PC-9 (cell line): ENCODE measurements at regions not wholly inside any gene's neighbourhood (a gene's known extent, or its start where the extent isn't known, plus 50 kb on each side); places are given as distances from the start of the nearest gene placed in this dataset.

Experiments
- BruUV-seq: library from RNA; stranded (reverse); fragments of 400-500 nt; replicated peaks from 2 replicates; lab custom pipeline; 2021; lab: Mats Ljungman, UMichigan
- CTCF ChIA-PET: fragments of 300-600 bp; sonication (Branson Sonifier 250); formaldehyde crosslinking; loops from one replicate; lab custom pipeline; 2022; ENCODE audit warnings: antibody characterized with exemption; lab: Charles Lee
- POLR2A ChIA-PET: fragments of 300-600 bp; sonication (Branson Sonifier 250); formaldehyde crosslinking; loops from one replicate; lab custom pipeline; 2022; ENCODE audit warnings: antibody characterized with exemption; ENCODE audit not compliant: unreplicated experiment; lab: Charles Lee
- DNase-seq, 2 experiments: peaks; one replicate each; pipeline versions ENCODE4 v3.0.0 to v3.0.0-alpha.2; 2015 to 2022; ENCODE audit warnings: mixed read lengths in 1 of 2
- H2AFZ ChIP-seq: fragments of 200-600 bp; sonication (generic); 2 replicates; pipeline ENCODE4 v1.8.1; 2017; ENCODE audit warnings: antibody characterized with exemption
- H3F3A ChIP-seq: fragments of 200-600 bp; sonication (generic); 2 replicates; pipeline ENCODE4 v1.8.1; 2017; ENCODE audit warnings: antibody characterized with exemption, mild to moderate bottlenecking, low read depth; ENCODE audit not compliant: insufficient read depth
- H3K27ac ChIP-seq: fragments of 200-600 bp; sonication (generic); 2 replicates; pipeline ENCODE4 v1.6.1; 2016; ENCODE audit warnings: mixed run types
- H3K27me3 ChIP-seq: fragments of 200-600 bp; sonication (generic); 2 replicates; pipeline ENCODE4 v1.6.1; 2016; ENCODE audit warnings: low read depth, mixed run types; ENCODE audit not compliant: insufficient read depth
- H3K36me3 ChIP-seq: fragments of 200-600 bp; sonication (generic); 2 replicates; pipeline ENCODE4 v1.6.1; 2016; ENCODE audit warnings: low read depth, mixed run types
- H3K4me1 ChIP-seq: fragments of 200-600 bp; sonication (generic); replicated peaks from 2 replicates; pipeline ENCODE4 v1.6.1; 2016; ENCODE audit warnings: mixed run types; ENCODE audit not compliant: insufficient read depth
- H3K4me2 ChIP-seq: fragments of 200-600 bp; sonication (generic); 2 replicates; pipeline ENCODE4 v1.6.1; 2017; ENCODE audit warnings: mixed run types
- H3K4me3 ChIP-seq: fragments of 200-600 bp; sonication (generic); 2 replicates; pipeline ENCODE4 v1.6.1; 2016; ENCODE audit warnings: mixed run types
- H3K79me2 ChIP-seq: fragments of 200-600 bp; sonication (generic); 2 replicates; pipeline ENCODE4 v1.6.1; 2017; ENCODE audit warnings: low read depth, mixed run types
- H3K9me2 ChIP-seq: fragments of 200-600 bp; sonication (generic); 2 replicates; pipeline ENCODE4 v1.8.1; 2017; ENCODE audit warnings: mild to moderate bottlenecking; ENCODE audit not compliant: insufficient read depth
- H3K9me3 ChIP-seq: fragments of 200-600 bp; sonication (generic); 2 replicates; pipeline ENCODE4 v1.8.1; 2016; ENCODE audit warnings: low read depth; ENCODE audit not compliant: insufficient read depth
- H4K20me1 ChIP-seq: fragments of 200-600 bp; sonication (generic); 2 replicates; pipeline ENCODE4 v1.8.1; 2017; ENCODE audit not compliant: insufficient read depth
- CTCF ChIP-seq: fragments of 200-600 bp; sonication (generic); conservative IDR thresholded peaks from 2 replicates; pipeline ENCODE4 v1.6.1; 2017; ENCODE audit warnings: mixed run types, antibody characterized with exemption, mild to moderate bottlenecking, moderate library complexity
- EZH2 ChIP-seq: fragments of 200-600 bp; sonication (generic); IDR thresholded peaks from 2 replicates; pipeline ENCODE4 v1.8.0; 2017; ENCODE audit warnings: antibody characterized with exemption, low read depth
- intact Hi-C: fragments of 100-400 bp; cut with micrococcal nuclease; formaldehyde crosslinking; loops from one replicate; pipeline ENCODE4 v1.10.0; 2022; ENCODE audit not compliant: unreplicated experiment

- Histone ChIP-seq H3K27me3 (no peaks in the 10 kb centered on the region), H3K27ac (no peak overlapping the region), H3K9me3 (no peaks in the 10 kb centered on the region), H3K79me2 (no peaks in the 10 kb centered on the region), H3K9me2 (no peaks in the 10 kb centered on the region), H3K4me2 (no peak overlapping the region), H3K36me3 (no peaks in the 10 kb centered on the region), H3K4me3 (no peak overlapping the region), H4K20me1 (no peaks in the 10 kb centered on the region), H3K4me1 (no peaks in the 10 kb centered on the region), H3F3A (no peaks in the 10 kb centered on the region), H2AFZ (no peak overlapping the region)
- no peak for DNase-seq
- intact Hi-C loops, result no loop called here
- BruUV-seq, result no TSS peak
- TF ChIP-seq CTCF, result no peak
- TF ChIP-seq EZH2, result no peak
- POLR2A ChIA-PET, result no interaction called here
- CTCF ChIA-PET, result no interaction called here
These were observed 394.0 kb upstream of the IGFBP7 start for GRCh38 chr4:57504139-57504538.

GRCh38 chr4:57501720-57502119 lies 391.5 kb upstream of the IGFBP7 start:
- intact Hi-C loops, result no loop called here
- POLR2A ChIA-PET, result no interaction called here
- no peaks in the 10 kb centered on the region for H3F3A ChIP-seq
- no peak overlapping the region for H2AFZ ChIP-seq
- no peak overlapping the region for H3K4me2 ChIP-seq
- DNase-seq, result peak in 1 of 2 experiments; percentile 21
- H3K79me2 ChIP-seq, result no peaks in the 10 kb centered on the region
- no peaks in the 10 kb centered on the region for H3K4me1 ChIP-seq
- H3K27me3 ChIP-seq, result no peaks in the 10 kb centered on the region
- no peak overlapping the region for H3K27ac ChIP-seq
- CTCF ChIA-PET, result no interaction called here
- no peak for TF ChIP-seq CTCF
- TF ChIP-seq EZH2, result no peak
- no peaks in the 10 kb centered on the region for H3K9me2 ChIP-seq
- H3K4me3 ChIP-seq, result no peak overlapping the region
- no peaks in the 10 kb centered on the region for H4K20me1 ChIP-seq
- BruUV-seq, result no TSS peak
- H3K36me3 ChIP-seq, result no peaks in the 10 kb centered on the region
- H3K9me3 ChIP-seq, result no peaks in the 10 kb centered on the region

- H3F3A ChIP-seq, result no peaks in the 10 kb centered on the region
- H3K27me3 ChIP-seq, result no peaks in the 10 kb centered on the region
- no peaks in the 10 kb centered on the region for H4K20me1 ChIP-seq
- H3K4me1 ChIP-seq, result no peaks in the 10 kb centered on the region
- no peak for DNase-seq
- BruUV-seq, result no TSS peak
- no peak overlapping the region for H3K4me2 ChIP-seq
- H3K79me2 ChIP-seq, result no peaks in the 10 kb centered on the region
- H3K9me3 ChIP-seq, result no peaks in the 10 kb centered on the region
- H2AFZ ChIP-seq, result no peak overlapping the region
- intact Hi-C loops, result no loop called here
- H3K27ac ChIP-seq, result no peak overlapping the region
- no peak overlapping the region for H3K4me3 ChIP-seq
- no peaks in the 10 kb centered on the region for H3K36me3 ChIP-seq
- POLR2A ChIA-PET, result no interaction called here
- CTCF ChIA-PET, result no interaction called here
- no peak for TF ChIP-seq CTCF
- no peak for TF ChIP-seq EZH2
- no peaks in the 10 kb centered on the region for H3K9me2 ChIP-seq
These were observed 389.6 kb upstream of the IGFBP7 start for GRCh38 chr4:57499786-57500185.
